ENCODE measurements at regions not wholly inside any gene's neighbourhood (a gene's known extent, or its start where the extent isn't known, plus 50 kb on each side); places are given as distances from the start of the nearest gene placed in this dataset.

GRCh38 chr20:47917549-47918070 is 132.3 kb upstream of the SULF2 start:
- TF ChIP-seq CTCF (IDR thresholded peaks at IDR 0.05) = no peak

GRCh38 chr20:47915495-47915894 is 130.2 kb upstream of the SULF2 start:
- TF ChIP-seq CTCF (IDR thresholded peaks at IDR 0.05) = no peak

GRCh38 chr20:47914792-47915191 is 129.5 kb upstream of the SULF2 start:
- no peak for TF ChIP-seq CTCF (IDR thresholded peaks at IDR 0.05)

GRCh38 chr20:47907031-47907675 is 121.9 kb upstream of the SULF2 start:
- TF ChIP-seq CTCF (IDR thresholded peaks at IDR 0.05) = no peak

GRCh38 chr20:47906348-47906660 is 121.0 kb upstream of the SULF2 start:
- no peak for TF ChIP-seq CTCF (IDR thresholded peaks at IDR 0.05)

GRCh38 chr20:47905628-47906347 is 120.5 kb upstream of the SULF2 start:
- TF ChIP-seq CTCF (IDR thresholded peaks at IDR 0.05) = no peak

- TF ChIP-seq CTCF (IDR thresholded peaks at IDR 0.05) = no peak
These were observed 112.2 kb upstream of the SULF2 start for GRCh38 chr20:47897461-47897860.
